ENCODE measurements at regions not wholly inside any gene's neighbourhood (a gene's known extent, or its start where the extent isn't known, plus 50 kb on each side); places are given as distances from the start of the nearest gene placed in this dataset.
"Not testable (repeated sequence)": the region's sequence is repeated elsewhere in the genome, so short reads cannot be mapped to it uniquely, and the experiment has no call there.

DNA sequence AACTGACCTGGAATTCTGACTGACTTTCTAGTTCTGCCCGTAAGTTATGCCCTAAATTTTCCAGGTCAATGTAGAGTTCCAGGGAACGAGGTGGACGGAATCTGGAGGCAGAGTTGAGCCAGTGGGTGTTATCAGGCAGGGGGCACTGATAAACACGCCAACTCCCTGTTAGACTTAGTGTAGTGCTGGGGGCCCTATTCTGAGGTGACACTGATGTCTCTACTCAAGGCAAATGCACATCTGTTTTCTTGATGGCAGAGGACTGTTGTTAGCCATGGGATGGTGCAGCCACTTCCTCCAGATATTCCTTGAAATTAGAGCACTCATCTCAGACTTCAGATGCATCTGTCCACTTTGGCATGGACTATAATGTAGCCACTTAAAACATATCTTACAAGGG is 83.5 kb downstream of the C9orf152 start:
- DNase-seq (ENCODE audit: insufficient read length) (no peak), FAIRE-seq (no peak)
- TF ChIP-seq POLR2A (IDR thresholded peaks at IDR 0.05; ENCODE audit: low read depth, low read length) (no peak), POLR2AphosphoS5 (IDR thresholded peaks at IDR 0.05; ENCODE audit: low read depth, low read length) (no peak), TAF1 (IDR thresholded peaks at IDR 0.05; ENCODE audit: borderline replicate concordance, low read depth, low read length) (no peak)

- DNase-seq (ENCODE audit: insufficient read length): no peak
- TF ChIP-seq POLR2AphosphoS5 (IDR thresholded peaks at IDR 0.05; ENCODE audit: low read depth, low read length): no peak
- TF ChIP-seq TAF1 (IDR thresholded peaks at IDR 0.05; ENCODE audit: borderline replicate concordance, low read depth, low read length): no peak
- no peak for TF ChIP-seq POLR2A (IDR thresholded peaks at IDR 0.05; ENCODE audit: low read depth, low read length)
- FAIRE-seq: no peak
Measured at GRCh38 chr9:110125207-110125751, 82.7 kb downstream of the C9orf152 start.

DNA sequence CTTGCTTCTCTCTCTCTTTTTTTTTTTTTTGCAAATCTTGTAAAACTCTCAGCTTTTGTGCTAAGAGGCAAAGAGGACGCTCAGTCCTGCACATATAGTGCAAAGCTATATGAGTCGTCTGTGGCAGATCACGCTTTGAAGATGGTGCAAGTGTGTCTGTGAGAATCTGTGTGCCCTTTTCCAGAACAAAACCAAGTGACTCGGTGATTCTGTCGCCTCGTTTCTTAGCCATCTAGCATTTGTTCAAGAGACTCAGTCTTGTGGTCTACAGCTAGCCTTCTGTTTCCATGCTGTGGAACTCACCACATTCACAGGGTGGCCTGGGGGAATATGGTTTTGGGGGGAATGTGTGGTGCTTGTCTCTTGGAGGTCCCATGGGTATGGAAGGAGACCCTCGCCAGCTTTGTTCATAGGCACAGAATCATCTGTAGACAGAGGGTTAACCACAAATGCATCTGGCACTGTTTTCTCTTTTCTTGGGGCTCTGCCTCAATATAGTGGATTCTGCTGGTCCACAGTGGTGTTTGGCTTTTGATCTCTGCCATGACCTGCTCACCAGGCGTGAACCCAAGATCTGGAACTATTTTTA is 82.1 kb downstream of the C9orf152 start:
- DNase-seq (ENCODE audit: insufficient read length) (no peak), FAIRE-seq (no peak)
- TF ChIP-seq POLR2AphosphoS5 (IDR thresholded peaks at IDR 0.05; ENCODE audit: low read depth, low read length): no peak

- FAIRE-seq: no peak
- TF ChIP-seq POLR2AphosphoS5 (IDR thresholded peaks at IDR 0.05; ENCODE audit: low read depth, low read length) (no peak), TAF1 (IDR thresholded peaks at IDR 0.05; ENCODE audit: borderline replicate concordance, low read depth, low read length) (no peak), POLR2A (IDR thresholded peaks at IDR 0.05; ENCODE audit: low read depth, low read length) (no peak)
- no peak for DNase-seq (ENCODE audit: insufficient read length)
Measured at GRCh38 chr9:110126499-110126941, 81.4 kb downstream of the C9orf152 start.

DNA sequence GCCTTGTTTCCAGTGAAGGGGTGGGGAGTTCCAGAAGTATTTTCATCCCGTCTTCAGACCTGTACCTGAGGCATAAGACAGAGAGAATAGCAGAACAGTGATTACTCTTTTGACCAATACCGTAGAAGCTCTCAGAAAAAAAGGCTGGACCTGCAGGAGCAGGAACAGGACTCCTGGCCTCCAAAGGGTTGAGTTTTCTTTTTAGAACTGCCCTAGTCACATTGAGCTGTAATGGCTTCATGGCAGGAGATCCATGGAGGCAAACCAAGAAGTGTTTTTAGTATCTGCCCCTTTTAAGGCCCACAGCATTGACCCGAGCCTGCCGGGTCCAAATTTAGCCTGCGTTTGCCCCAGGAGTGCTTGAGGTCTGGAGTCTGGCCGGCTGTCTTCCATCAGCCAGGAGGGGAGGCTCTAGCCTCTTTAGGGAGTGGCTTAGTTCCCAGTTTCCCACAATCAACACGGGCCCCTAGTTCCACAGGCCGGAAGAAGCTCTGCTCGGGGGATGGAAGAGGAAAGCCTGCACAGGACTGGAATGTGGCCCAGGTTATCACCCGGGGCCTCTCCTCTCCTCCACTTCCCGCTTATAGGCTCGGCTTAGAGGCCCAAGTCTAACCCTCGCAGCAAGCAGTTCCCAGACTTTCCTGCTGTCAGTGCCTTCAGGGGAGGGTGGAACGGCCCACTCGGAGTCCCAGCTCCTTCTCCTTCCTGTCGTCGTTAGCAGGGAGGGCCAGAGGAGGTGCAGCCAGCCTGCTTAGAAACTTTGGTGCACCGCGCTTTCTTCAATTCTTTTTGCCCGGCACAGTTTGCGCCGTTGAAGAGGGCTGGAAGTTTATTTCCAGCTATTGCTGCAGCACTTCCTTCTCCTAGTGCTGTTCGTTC is 80.7 kb downstream of the C9orf152 start:
- no peak; the same call in 1 of the 2 replicates for TF ChIP-seq POLR2AphosphoS5 (IDR thresholded peaks at IDR 0.05; ENCODE audit: low read depth, low read length)
- TF ChIP-seq POLR2A (IDR thresholded peaks at IDR 0.05; ENCODE audit: low read depth, low read length): no peak
- no peak for TF ChIP-seq TAF1 (IDR thresholded peaks at IDR 0.05; ENCODE audit: borderline replicate concordance, low read depth, low read length)
- FAIRE-seq (no peak), DNase-seq (ENCODE audit: insufficient read length) (no peak)

GRCh38 chr9:110128664-110129329 is 79.2 kb downstream of the C9orf152 start:
- peak; percentile 48 for FAIRE-seq
- TF ChIP-seq TAF1 (IDR thresholded peaks at IDR 0.05; ENCODE audit: borderline replicate concordance, low read depth, low read length) (no peak), POLR2AphosphoS5 (IDR thresholded peaks at IDR 0.05; ENCODE audit: low read depth, low read length) (no peak; the same call in 1 of the 2 replicates), POLR2A (IDR thresholded peaks at IDR 0.05; ENCODE audit: low read depth, low read length) (no peak; the same call in 1 of the 2 replicates)
- DNase-seq (ENCODE audit: insufficient read length): no peak

DNA sequence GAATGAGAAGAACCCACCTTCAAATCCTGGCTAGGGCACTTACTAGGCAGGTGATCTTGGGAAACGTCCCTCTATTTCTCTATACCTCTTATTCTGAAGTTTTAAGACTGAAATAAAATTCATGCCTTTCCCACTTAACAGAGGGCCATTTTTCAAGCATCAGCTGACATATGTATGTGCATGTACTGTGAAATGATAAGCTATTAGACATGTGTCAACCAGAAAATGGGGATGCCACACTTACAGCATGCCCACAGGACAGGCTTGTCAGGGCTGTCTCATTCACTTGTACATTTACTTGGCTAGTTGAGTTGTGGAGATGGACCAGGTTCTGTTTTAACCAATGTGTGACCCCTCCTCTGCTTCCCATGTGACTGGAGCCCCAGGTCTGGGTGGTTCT is 78.5 kb downstream of the C9orf152 start:
- peak; percentile 71 for FAIRE-seq
- DNase-seq (ENCODE audit: insufficient read length): no peak
- TF ChIP-seq POLR2AphosphoS5 (IDR thresholded peaks at IDR 0.05; ENCODE audit: low read depth, low read length) (no peak), TAF1 (IDR thresholded peaks at IDR 0.05; ENCODE audit: borderline replicate concordance, low read depth, low read length) (no peak), POLR2A (IDR thresholded peaks at IDR 0.05; ENCODE audit: low read depth, low read length) (no peak)

DNA sequence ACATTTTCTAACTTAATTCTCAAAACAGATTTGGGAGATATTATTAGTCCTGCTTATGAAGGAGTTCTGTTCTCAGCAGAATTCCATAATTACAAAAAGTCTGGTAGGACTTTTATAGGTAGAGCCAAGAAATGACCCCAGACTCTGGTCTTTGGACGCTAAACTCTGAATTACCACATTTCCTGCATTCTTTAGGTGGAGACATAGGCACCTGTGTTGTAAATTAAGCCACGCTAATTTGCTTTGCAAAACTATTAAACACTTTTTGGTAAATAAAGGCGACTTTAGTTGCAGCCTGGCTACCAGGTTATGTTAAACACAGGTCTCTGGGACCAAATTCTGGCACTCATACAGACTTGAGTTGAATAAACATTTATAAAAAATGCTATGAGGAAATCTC is 77.7 kb downstream of the C9orf152 start:
- no peak for FAIRE-seq
- TF ChIP-seq POLR2A (IDR thresholded peaks at IDR 0.05; ENCODE audit: low read depth, low read length) (no peak), POLR2AphosphoS5 (IDR thresholded peaks at IDR 0.05; ENCODE audit: low read depth, low read length) (no peak), TAF1 (IDR thresholded peaks at IDR 0.05; ENCODE audit: borderline replicate concordance, low read depth, low read length) (no peak)
- DNase-seq (ENCODE audit: insufficient read length): no peak

DNA sequence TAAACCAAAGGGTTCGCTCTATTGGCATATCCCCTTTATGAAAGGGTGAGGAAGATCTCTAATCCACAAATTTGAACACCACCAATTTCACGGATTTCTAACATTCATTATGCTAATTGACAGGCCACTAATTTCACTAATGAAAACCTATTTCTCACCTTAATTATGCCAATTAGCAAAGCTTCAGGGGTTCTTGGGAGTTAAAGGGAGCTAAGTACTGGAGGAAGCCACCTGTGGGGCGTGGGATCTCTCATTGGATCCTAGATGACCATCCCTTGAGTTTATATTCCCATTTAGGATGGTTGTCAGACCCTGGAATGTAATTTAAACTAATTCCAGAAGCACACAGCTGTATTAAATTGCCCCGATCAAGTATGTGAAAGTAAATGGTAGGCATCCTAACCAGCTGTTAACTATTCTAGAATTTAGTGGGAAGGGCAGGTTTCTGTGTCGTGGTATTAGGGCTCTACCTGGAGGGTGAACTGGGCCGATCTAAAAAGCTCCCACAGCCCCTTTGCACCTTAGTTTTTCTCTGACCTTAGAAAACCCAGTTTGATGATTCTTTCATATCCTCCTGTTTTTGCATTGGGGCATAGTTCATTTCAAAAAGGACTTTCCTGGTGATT is 77.1 kb downstream of the C9orf152 start:
- TF ChIP-seq TAF1 (IDR thresholded peaks at IDR 0.05; ENCODE audit: borderline replicate concordance, low read depth, low read length) (no peak), POLR2AphosphoS5 (IDR thresholded peaks at IDR 0.05; ENCODE audit: low read depth, low read length) (0 out of 2 replicates have a peak, but pooled peaks have one; percentile 9)
- FAIRE-seq: no peak
- DNase-seq (ENCODE audit: insufficient read length): no peak

- TF ChIP-seq POLR2AphosphoS5 (IDR thresholded peaks at IDR 0.05; ENCODE audit: low read depth, low read length): no peak
- TF ChIP-seq TAF1 (IDR thresholded peaks at IDR 0.05; ENCODE audit: borderline replicate concordance, low read depth, low read length): no peak
- no peak for TF ChIP-seq POLR2A (IDR thresholded peaks at IDR 0.05; ENCODE audit: low read depth, low read length)
- no peak for DNase-seq (ENCODE audit: insufficient read length)
- FAIRE-seq: no peak
Measured at GRCh38 chr9:110131499-110131898, 76.5 kb downstream of the C9orf152 start.

DNA sequence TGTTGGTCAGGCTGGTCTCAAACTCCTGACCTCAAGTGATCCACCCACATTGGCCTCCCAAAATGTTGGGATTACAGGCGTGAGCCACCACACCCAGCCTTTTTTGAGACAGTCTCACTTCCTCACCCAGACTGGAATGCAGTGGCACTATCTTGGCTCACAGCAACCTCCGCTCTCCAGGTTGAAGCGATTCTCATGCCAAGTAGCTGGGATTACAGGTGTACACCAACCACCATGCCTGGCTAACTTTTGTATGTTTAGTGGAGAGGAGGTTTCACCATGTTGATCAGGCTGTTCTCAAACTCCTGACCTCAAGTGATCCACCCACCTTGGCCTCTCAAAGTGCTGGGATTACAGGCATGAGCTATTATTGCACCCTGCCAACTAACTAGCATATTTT is 75.4 kb downstream of the C9orf152 start:
- peak; percentile 24 for FAIRE-seq

More for the DNA sequence above, 75.4 kb downstream of the C9orf152 start:
- not testable (repeated sequence) for DNase-seq (ENCODE audit: insufficient read length)

Data from GM12892 (cell line).